Loucy (cell line): ENCODE measurements at regions not wholly inside any gene's neighbourhood (a gene's known extent, or its start where the extent isn't known, plus 50 kb on each side); places are given as distances from the start of the nearest gene placed in this dataset.

Source experiments
- H2AFZ ChIP-seq: fragments of 200-600 bp; sonication (generic); 2 replicates; pipeline ENCODE4 v1.6.0; 2016; ENCODE audit warnings: antibody characterized with exemption, mild to moderate bottlenecking, low read length, moderate library complexity
- H3F3A ChIP-seq: fragments of 200-600 bp; 2 replicates; pipeline ENCODE4 v1.6.0; 2016; ENCODE audit warnings: antibody characterized with exemption, low read depth, mild to moderate bottlenecking
- H3K27me3 ChIP-seq: fragments of 200-600 bp; sonication (generic); 2 replicates; pipeline ENCODE4 v1.6.1; 2014; ENCODE audit warnings: low read length, mild to moderate bottlenecking; ENCODE audit not compliant: insufficient read depth, poor library complexity, severe bottlenecking
- H3K36me3 ChIP-seq: fragments of 200-600 bp; sonication (generic); 2 replicates; pipeline ENCODE4 v1.6.1; 2016; ENCODE audit warnings: low read length; ENCODE audit not compliant: insufficient read depth
- H3K4me1 ChIP-seq: fragments of 200-600 bp; sonication (generic); 2 replicates; pipeline ENCODE4 v1.5.1; 2014; ENCODE audit warnings: low read length, mild to moderate bottlenecking; ENCODE audit not compliant: insufficient read depth, poor library complexity, severe bottlenecking
- H3K4me2 ChIP-seq: fragments of 200-600 bp; sonication (generic); 2 replicates; pipeline ENCODE4 v1.6.0; 2014; ENCODE audit warnings: antibody characterized with exemption, low read length, low read depth, mild to moderate bottlenecking; ENCODE audit not compliant: poor library complexity, severe bottlenecking
- H3K4me3 ChIP-seq: fragments of 200-600 bp; sonication (generic); 2 replicates; pipeline ENCODE4 v1.5.1; 2014; ENCODE audit warnings: low read length, mild to moderate bottlenecking, mixed read lengths; ENCODE audit not compliant: poor library complexity, severe bottlenecking
- H3K79me2 ChIP-seq: fragments of 200-600 bp; sonication (generic); 2 replicates; pipeline ENCODE4 v1.6.1; 2014; ENCODE audit warnings: low read length; ENCODE audit not compliant: insufficient read depth
- H3K9ac ChIP-seq: fragments of 200-600 bp; sonication (generic); 2 replicates; pipeline ENCODE4 v1.6.0; 2014; ENCODE audit warnings: mild to moderate bottlenecking, low read depth, low read length, moderate library complexity; ENCODE audit not compliant: poor library complexity, severe bottlenecking
- H3K9me2 ChIP-seq: fragments of 200-600 bp; sonication (generic); replicated peaks from 2 replicates; pipeline ENCODE4 v1.6.1; 2016; ENCODE audit warnings: low read depth, low read length, mixed read lengths
- H3K9me3 ChIP-seq: fragments of 200-600 bp; sonication (generic); 2 replicates; pipeline ENCODE4 v1.6.1; 2014; ENCODE audit warnings: mild to moderate bottlenecking, antibody characterized with exemption, low read length, low read depth; ENCODE audit not compliant: insufficient read depth
- H4K20me1 ChIP-seq: fragments of 200-600 bp; sonication (generic); 2 replicates; pipeline ENCODE4 v1.6.0; 2014; ENCODE audit warnings: antibody characterized with exemption, low read length, mild to moderate bottlenecking; ENCODE audit not compliant: insufficient read depth, poor library complexity, severe bottlenecking
- EZH2phosphoT487 ChIP-seq: fragments of 200-600 bp; IDR thresholded peaks from 2 replicates; pipeline ENCODE4 v1.6.1; 2018; ENCODE audit warnings: antibody characterized with exemption, mild to moderate bottlenecking, moderate library complexity, borderline replicate concordance
- TF ChIP-seq, protein P1 (sequence below): fragments of 200-600 bp; sonication (generic); conservative IDR thresholded peaks from 2 replicates; pipeline ENCODE4 v1.5.1; 2014; ENCODE audit warnings: mild to moderate bottlenecking, antibody characterized with exemption, low read length

DNA sequence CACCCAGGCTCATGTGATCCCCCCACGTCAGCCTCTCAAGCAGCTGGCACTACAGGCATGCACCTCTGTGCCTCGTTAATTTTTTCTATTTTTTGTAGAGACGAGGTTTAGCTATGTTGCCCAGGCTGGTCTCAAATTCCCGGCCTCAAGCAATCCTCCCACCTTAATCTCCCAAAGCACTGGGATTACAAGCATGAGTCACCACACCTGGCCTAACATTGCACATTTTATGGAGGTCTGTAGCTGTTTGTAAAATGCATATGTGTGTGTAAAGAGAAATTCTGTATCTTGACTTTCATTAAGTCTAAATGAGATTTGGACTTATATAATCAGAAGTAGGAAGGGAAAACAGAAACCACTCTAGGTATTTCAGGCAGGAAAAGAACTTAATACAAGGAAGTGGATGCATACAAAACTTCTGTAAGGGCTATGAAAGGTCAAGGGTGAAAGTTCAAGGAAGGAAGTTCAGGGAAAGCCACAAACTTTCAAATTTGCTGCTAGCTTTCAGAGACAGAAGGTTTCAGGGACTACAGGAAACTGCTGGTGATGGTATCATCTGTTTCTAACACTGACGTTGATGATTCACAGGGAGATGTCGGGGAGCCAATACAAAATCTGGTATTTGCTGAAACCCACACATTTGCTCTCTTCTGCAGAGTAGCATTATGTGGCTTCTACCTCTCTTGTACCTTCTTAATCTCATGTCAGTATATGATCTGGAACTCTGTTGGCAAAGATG is 209.4 kb downstream of the PIK3R1 start:
- no peaks in the 10 kb centered on the region for H3K79me2 ChIP-seq
- peaks cover 56% of the 10 kb centered on the region for H3K4me1 ChIP-seq
- no peaks in the 10 kb centered on the region for H4K20me1 ChIP-seq
- TF ChIP-seq, protein P1, sequence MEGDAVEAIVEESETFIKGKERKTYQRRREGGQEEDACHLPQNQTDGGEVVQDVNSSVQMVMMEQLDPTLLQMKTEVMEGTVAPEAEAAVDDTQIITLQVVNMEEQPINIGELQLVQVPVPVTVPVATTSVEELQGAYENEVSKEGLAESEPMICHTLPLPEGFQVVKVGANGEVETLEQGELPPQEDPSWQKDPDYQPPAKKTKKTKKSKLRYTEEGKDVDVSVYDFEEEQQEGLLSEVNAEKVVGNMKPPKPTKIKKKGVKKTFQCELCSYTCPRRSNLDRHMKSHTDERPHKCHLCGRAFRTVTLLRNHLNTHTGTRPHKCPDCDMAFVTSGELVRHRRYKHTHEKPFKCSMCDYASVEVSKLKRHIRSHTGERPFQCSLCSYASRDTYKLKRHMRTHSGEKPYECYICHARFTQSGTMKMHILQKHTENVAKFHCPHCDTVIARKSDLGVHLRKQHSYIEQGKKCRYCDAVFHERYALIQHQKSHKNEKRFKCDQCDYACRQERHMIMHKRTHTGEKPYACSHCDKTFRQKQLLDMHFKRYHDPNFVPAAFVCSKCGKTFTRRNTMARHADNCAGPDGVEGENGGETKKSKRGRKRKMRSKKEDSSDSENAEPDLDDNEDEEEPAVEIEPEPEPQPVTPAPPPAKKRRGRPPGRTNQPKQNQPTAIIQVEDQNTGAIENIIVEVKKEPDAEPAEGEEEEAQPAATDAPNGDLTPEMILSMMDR, result no peak
- TF ChIP-seq EZH2phosphoT487, result no peak
- H3F3A ChIP-seq, result no peaks in the 10 kb centered on the region; the same call in 1 of the 2 replicates
- no peak overlapping the region for H2AFZ ChIP-seq
- H3K9ac ChIP-seq, result no peak overlapping the region
- no peaks in the 10 kb centered on the region for H3K9me3 ChIP-seq
- no peaks in the 10 kb centered on the region for H3K9me2 ChIP-seq
- peak overlapping the region; percentile 61 for H3K4me2 ChIP-seq
- H3K4me3 ChIP-seq, result peak overlapping the region; percentile 19
- H3K36me3 ChIP-seq, result no peaks in the 10 kb centered on the region
- H3K27me3 ChIP-seq, result no peaks in the 10 kb centered on the region

DNA sequence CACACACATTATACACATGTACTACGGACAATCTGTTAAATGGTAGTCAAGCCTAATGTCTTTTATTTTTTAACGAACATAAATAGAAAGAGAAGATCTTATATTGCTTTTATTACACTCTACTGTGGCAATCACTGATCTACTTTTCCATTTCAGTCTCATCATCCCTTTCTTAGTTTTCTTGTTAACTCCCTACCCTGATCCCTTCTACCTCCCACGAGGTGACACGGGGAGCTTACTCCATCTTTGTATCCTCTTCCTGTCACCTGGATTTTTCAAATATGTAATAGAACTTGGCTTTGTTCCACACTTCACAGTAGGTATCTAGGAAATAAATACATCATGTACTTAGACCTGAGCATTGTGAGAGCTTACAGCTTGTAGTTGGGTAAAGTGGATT is 211.0 kb downstream of the PIK3R1 start:
- Histone ChIP-seq H3K9ac (no peak overlapping the region), H3K79me2 (no peaks in the 10 kb centered on the region), H3K9me2 (no peaks in the 10 kb centered on the region), H3K4me3 (no peak overlapping the region), H3F3A (no peaks in the 10 kb centered on the region; the same call in 1 of the 2 replicates), H4K20me1 (no peaks in the 10 kb centered on the region), H3K4me2 (no peak overlapping the region), H3K9me3 (no peaks in the 10 kb centered on the region), H3K36me3 (no peaks in the 10 kb centered on the region), H2AFZ (no peak overlapping the region), H3K4me1 (peaks cover 47% of the 10 kb centered on the region), H3K27me3 (no peaks in the 10 kb centered on the region)
- no peak for TF ChIP-seq EZH2phosphoT487
- TF ChIP-seq, protein P1, result no peak

DNA sequence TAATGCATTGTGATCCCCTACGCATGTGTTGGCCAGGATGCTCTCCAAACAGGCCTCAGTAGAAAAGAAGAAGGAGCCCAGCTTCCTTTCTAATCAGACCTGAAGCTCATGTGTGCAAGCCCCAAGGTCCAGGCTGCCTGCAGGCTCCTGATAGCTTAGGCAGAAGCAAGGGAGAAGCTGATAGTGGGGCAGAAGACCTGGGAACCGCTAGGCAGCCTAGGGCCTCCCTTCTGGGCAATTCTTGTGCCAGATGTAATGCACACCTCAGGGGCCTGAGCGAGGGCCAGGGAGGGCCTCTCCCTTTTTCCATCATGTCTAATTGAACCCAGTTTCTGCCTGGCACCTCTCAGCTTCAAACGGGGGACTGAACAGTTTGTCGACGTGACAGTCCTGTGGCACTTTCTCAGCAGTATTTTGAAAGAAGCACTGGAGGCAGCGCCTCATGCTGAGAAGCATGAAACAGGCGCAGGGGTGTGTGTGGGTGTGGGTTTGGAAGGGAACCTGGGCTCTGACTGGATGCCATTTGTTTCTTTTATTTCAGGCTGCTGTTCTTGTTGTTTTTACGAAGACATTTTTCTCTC is 212.8 kb downstream of the PIK3R1 start:
- Histone ChIP-seq H3F3A (no peaks in the 10 kb centered on the region; the same call in 1 of the 2 replicates), H4K20me1 (no peaks in the 10 kb centered on the region), H3K4me1 (peaks cover 44% of the 10 kb centered on the region), H3K9me3 (no peaks in the 10 kb centered on the region), H3K4me3 (no peak overlapping the region), H3K27me3 (no peaks in the 10 kb centered on the region), H3K9me2 (no peaks in the 10 kb centered on the region), H3K4me2 (no peak overlapping the region), H3K9ac (no peak overlapping the region), H2AFZ (no peak overlapping the region), H3K36me3 (no peaks in the 10 kb centered on the region), H3K79me2 (no peaks in the 10 kb centered on the region)
- TF ChIP-seq, protein P1, result no peak
- TF ChIP-seq EZH2phosphoT487, result no peak
